Skeletal muscle satellite cell (primary cell): ENCODE measurements at regions not wholly inside any gene's neighbourhood (a gene's known extent, or its start where the extent isn't known, plus 50 kb on each side); places are given as distances from the start of the nearest gene placed in this dataset.

Experiments
- H3K27me3 ChIP-seq: 2 replicates; pipeline ENCODE4 v1.7.0; 2013; ENCODE audit warnings: low read length; ENCODE audit not compliant: control insufficient read depth, insufficient read depth
- H3K36me3 ChIP-seq: 2 replicates; pipeline ENCODE4 v1.7.0; 2013; ENCODE audit warnings: mild to moderate bottlenecking, control low read depth, low read length; ENCODE audit not compliant: insufficient read depth
- H3K4me1 ChIP-seq: 2 replicates; pipeline ENCODE4 v1.7.0; 2013; ENCODE audit warnings: low read length; ENCODE audit not compliant: control insufficient read depth, insufficient read depth
- H3K4me2 ChIP-seq: 2 replicates; pipeline ENCODE4 v1.7.0; 2013; ENCODE audit warnings: mild to moderate bottlenecking, low read length
- H3K4me3 ChIP-seq: 2 replicates; pipeline ENCODE4 v1.7.0; 2013; ENCODE audit warnings: low read length
- H3K9ac ChIP-seq: 2 replicates; pipeline ENCODE4 v1.7.0; 2013; ENCODE audit warnings: mild to moderate bottlenecking, low read depth, low read length, moderate library complexity
- H3K9me3 ChIP-seq: replicated peaks from 2 replicates; pipeline ENCODE4 v1.7.0; 2013; ENCODE audit warnings: mild to moderate bottlenecking, control low read depth, low read length

DNA sequence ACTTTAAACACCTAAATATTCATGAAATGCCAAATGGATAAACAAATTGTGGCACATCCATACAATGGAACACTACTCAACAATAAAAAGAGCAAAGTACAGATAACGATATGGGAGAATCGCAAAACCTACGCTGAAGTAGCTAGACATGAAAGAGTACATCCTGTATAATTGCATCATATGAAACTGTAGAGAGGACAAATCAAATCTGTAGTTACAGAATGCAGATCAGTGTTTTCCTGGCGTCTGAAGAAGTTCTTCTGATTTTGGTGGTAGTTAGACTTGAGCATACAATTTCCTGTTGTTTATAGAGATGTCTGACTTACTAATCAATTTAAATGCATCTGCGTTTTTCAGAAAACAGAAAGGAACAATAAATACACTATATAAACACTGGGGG lies 394.4 kb downstream of the SOCS6 start:
- H3K36me3 ChIP-seq: no peaks in the 10 kb centered on the region
- H3K9me3 ChIP-seq: no peaks in the 10 kb centered on the region
- no peak overlapping the region for H3K9ac ChIP-seq
- no peaks in the 10 kb centered on the region for H3K27me3 ChIP-seq
- H3K4me1 ChIP-seq: no peaks in the 10 kb centered on the region
- no peak overlapping the region for H3K4me3 ChIP-seq
- no peak overlapping the region for H3K4me2 ChIP-seq

DNA sequence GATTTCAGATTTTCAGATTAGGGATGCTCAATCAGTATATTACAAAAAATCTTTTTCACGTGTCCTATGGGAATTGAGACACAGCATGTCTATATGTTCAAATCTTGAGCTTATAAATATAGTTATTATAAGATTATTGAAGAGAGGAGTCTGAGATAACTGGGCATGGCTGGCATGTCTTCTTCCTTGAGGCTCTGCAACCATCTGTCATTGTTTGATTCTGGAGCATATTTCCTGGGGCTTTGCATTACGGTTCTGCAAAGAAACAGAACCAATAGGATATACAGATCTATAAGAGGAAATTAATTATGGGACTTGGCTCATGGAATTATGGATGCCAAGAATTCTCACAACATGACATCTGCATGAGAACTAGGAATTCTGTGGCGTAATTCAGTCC lies 386.1 kb downstream of the SOCS6 start:
- Histone ChIP-seq H3K27me3 (no peaks in the 10 kb centered on the region), H3K4me2 (no peak overlapping the region), H3K4me3 (no peak overlapping the region), H3K9ac (no peak overlapping the region), H3K36me3 (no peaks in the 10 kb centered on the region), H3K9me3 (peaks cover 5% of the 10 kb centered on the region), H3K4me1 (no peaks in the 10 kb centered on the region)

DNA sequence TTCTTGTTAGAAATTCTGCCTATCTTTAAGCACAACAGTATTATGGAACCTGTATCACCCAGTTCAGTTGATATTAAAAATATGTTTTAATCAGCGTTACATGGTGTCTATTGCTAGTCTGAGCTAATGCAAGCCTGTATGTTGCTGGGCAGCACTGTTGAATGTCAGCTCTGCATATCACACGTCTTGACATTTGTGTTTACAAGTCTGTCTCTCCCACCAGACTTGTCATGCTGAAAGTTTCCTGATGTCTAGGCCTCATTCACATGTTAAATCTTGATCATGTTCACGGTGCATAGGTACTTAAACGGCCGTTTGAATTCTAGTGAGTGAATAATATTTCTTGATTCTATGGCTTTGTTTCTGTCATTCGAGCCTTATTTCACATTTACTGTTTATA lies 385.0 kb downstream of the SOCS6 start:
- no peaks in the 10 kb centered on the region for H3K4me1 ChIP-seq
- H3K9me3 ChIP-seq: peaks cover 8% of the 10 kb centered on the region
- no peaks in the 10 kb centered on the region for H3K27me3 ChIP-seq
- no peak overlapping the region for H3K9ac ChIP-seq
- H3K4me3 ChIP-seq: no peak overlapping the region
- no peak overlapping the region for H3K4me2 ChIP-seq
- no peaks in the 10 kb centered on the region for H3K36me3 ChIP-seq

DNA sequence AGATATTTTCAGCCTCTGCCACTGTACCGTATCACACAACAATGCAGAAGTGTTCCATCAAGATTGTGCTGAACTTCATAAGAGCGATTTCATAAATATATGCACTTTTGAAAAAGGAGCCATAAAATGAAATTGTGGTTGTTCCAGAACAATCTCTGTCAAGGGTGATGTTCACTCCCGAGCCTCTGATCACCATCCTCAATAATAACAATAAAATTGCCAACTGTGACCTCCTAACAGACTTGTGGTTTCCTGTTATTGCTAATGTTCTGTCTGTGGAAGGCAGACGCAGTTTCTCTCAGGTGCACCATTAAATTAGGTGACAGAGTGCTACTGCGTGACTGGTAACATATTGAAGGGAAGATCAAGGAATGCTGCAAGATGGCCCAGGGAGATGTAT lies 383.7 kb downstream of the SOCS6 start:
- Histone ChIP-seq H3K27me3 (no peaks in the 10 kb centered on the region), H3K4me2 (no peak overlapping the region), H3K4me3 (no peak overlapping the region)

DNA sequence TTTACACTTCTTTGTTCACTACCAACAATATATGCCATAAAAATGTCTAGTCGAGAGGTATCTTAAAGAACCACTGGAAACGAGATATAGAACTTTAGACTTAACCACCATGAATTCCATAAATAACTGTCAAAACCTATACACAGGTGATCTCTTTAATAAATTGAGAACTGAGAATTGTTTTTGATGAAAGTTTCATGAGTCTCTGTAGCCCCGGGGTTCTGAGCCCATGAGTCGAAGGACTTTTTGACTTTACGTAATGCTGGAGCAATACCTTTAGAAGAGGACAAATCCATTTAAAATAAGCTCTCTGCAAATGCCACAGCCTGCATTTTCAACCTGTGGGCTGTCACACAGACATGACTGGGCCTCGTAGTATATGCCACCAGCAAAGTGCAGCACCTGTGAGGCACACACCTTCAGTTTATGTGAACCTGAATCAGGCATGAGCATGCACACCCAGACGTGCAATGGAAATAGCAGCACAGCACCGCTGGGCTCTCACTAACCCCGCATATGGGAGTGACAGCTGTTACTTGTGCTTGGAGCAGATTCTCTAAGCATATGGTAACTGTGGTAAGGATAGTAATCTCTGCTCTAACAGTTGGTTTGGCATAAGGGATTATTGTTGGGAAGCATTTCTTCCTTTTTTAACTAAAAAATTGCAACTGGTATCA lies 383.2 kb downstream of the SOCS6 start:
- H3K4me1 ChIP-seq: no peaks in the 10 kb centered on the region
- H3K9ac ChIP-seq: no peak overlapping the region
- peaks cover 8% of the 10 kb centered on the region for H3K9me3 ChIP-seq
- no peak overlapping the region for H3K4me2 ChIP-seq
- H3K4me3 ChIP-seq: no peak overlapping the region
- no peaks in the 10 kb centered on the region for H3K27me3 ChIP-seq
- no peaks in the 10 kb centered on the region for H3K36me3 ChIP-seq

More for the DNA sequence above, 383.7 kb downstream of the SOCS6 start:
- Histone ChIP-seq H3K4me1 (no peaks in the 10 kb centered on the region), H3K9me3 (peaks cover 8% of the 10 kb centered on the region), H3K9ac (no peak overlapping the region), H3K36me3 (no peaks in the 10 kb centered on the region)

DNA sequence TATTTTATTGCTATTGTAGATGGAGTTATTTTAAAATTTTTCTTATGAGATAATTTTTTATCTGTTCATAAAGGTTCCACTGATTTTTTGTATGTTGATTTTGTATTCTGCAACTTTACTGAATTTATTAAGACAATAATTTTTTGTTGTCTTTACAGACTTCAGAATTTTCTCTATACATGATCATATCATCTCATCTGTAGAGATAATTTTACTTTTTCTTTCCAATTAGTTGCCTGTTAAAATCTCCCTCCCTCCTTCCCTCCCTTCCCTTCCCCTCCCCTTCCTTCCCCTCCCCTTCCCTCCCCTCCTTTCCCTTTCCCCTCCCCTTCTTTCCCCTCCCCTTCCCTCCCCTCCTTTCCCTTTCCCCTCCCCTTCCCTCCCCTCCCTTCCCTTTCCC lies 378.1 kb downstream of the SOCS6 start:
- Histone ChIP-seq H3K9me3 (peaks cover 8% of the 10 kb centered on the region), H3K9ac (no peak overlapping the region), H3K4me3 (no peak overlapping the region), H3K27me3 (no peaks in the 10 kb centered on the region), H3K4me1 (no peaks in the 10 kb centered on the region), H3K4me2 (no peak overlapping the region), H3K36me3 (no peaks in the 10 kb centered on the region)

DNA sequence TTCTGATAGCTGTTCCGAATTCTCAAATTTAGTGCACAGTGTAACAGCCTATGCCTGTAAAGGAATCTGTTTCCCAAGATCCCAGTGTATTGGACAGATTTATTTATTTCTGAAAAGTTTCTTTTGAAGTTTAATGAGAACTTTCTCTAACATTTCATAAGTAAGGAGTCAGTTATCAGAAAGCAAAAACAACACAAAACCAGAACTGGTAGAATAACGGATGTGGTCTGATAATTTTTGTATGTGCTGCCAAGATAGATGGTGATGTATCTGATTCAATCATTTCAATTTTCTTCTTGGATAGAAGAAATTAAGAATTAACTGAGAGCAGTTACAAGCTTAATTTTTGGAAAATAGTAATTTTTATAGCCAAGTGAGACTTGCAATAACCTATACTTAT lies 374.3 kb downstream of the SOCS6 start:
- Histone ChIP-seq H3K36me3 (no peaks in the 10 kb centered on the region), H3K27me3 (no peaks in the 10 kb centered on the region), H3K4me2 (no peak overlapping the region), H3K9ac (no peak overlapping the region), H3K9me3 (peaks cover 6% of the 10 kb centered on the region), H3K4me3 (no peak overlapping the region), H3K4me1 (no peaks in the 10 kb centered on the region)

DNA sequence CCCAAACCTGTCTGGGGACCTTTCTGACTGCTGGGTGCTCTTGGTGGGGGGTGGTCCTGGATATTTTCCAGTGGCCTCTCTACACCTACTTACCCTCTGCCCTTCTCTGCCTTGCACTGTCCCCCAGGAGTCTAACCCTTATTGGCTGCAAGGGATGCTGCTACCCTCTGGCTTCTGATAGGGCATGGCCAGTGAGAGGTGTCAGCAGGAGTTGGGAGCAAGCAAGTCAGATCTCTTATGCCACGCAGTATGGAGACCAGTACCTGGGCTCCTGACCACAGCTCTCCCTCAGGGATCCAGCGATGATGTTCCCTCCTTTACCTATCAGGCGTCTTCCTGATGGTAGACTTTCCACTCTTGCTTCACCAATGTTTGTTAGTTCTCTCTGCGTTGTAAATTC lies 373.7 kb downstream of the SOCS6 start:
- Histone ChIP-seq H3K4me1 (no peaks in the 10 kb centered on the region), H3K4me2 (no peak overlapping the region), H3K4me3 (no peak overlapping the region), H3K9me3 (peaks cover 6% of the 10 kb centered on the region), H3K27me3 (no peaks in the 10 kb centered on the region), H3K9ac (no peak overlapping the region), H3K36me3 (no peaks in the 10 kb centered on the region)

DNA sequence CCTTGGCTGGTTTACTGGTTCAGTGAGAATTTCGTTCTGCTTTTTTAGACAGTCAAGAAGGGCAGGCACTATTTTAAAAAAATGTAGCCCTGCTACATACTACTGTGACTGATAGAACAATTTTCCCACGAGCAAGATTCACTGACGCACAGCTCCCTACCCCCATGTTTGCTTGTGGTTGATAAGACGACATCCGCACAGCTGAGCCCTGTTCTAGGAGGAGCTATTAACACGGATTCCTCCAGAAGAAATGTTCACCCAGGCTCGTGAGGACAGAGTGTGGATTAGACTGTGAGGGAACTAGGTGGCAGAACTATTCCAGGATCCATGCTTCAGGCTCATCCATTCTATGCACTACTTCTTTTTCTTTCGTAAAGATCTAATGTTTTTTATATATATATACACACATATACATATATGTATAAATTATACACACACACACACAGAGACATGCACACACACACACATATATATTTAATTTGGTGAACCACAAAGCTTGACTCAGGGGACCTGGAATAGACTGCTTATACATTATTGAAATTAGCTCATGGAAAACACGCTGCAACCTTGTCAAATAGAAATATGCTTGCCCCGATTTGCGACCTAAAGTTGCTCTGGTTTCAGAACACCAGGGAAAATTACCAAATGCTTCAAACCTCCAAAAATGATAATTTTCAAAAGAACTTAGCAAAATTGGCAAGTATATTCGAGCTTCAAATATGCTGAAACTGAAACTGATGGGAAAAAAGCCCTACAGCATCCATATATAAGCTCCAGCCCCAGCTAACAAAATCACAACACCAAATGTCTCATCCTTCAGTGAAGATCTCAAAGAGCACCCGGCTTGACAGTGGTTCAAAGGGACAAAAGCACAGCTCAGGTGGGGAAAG lies 370.4 kb downstream of the SOCS6 start:
- Histone ChIP-seq H3K9ac (no peak overlapping the region), H3K27me3 (no peaks in the 10 kb centered on the region), H3K4me1 (no peaks in the 10 kb centered on the region), H3K36me3 (no peaks in the 10 kb centered on the region), H3K4me3 (no peak overlapping the region), H3K9me3 (peaks cover 6% of the 10 kb centered on the region), H3K4me2 (no peak overlapping the region)

DNA sequence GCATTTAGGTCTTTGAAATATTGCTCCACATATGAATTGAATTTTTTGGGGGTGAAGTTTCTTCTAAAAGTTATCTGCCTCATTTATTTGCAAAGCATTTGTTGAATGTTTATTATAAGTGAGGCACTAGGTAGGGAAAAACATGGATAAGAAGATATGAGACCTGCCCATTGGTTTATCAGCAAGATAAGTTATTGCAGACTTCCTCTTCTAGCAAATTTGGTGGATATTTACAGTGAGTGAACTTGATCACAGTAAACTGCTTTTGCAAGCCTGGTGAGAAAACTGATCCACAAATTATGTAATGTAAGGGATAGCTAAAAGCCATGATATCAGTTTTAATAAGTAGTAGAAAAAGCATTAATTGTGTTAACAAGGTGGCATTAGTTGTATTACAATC lies 364.8 kb downstream of the SOCS6 start:
- Histone ChIP-seq H3K9me3 (no peaks in the 10 kb centered on the region), H3K4me3 (no peak overlapping the region), H3K36me3 (no peaks in the 10 kb centered on the region), H3K27me3 (no peaks in the 10 kb centered on the region), H3K4me1 (no peaks in the 10 kb centered on the region), H3K4me2 (no peak overlapping the region), H3K9ac (no peak overlapping the region)

DNA sequence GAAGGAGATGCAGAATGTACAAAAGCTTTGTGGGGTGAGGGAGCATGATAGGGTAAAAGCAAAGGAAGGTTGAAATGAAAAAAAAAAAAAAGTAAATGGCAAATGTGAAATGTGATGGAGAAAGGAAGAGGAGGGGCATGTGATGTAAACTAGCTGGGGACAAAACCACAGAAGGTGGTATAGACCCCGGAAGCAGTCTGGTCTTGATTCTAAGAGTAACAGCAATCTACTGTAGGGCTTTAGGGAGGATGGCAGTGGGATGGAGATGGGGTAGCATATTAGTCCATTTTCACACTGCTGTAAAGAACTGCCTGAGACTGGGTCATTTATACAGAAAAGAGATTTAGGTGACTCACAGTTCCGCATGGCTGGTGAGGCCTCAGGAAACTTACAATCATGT lies 362.0 kb downstream of the SOCS6 start:
- H3K4me2 ChIP-seq: no peak overlapping the region
- H3K9me3 ChIP-seq: no peaks in the 10 kb centered on the region
- no peak overlapping the region for H3K9ac ChIP-seq
- no peaks in the 10 kb centered on the region for H3K4me1 ChIP-seq
- no peaks in the 10 kb centered on the region for H3K36me3 ChIP-seq
- H3K4me3 ChIP-seq: no peak overlapping the region
- H3K27me3 ChIP-seq: no peaks in the 10 kb centered on the region

DNA sequence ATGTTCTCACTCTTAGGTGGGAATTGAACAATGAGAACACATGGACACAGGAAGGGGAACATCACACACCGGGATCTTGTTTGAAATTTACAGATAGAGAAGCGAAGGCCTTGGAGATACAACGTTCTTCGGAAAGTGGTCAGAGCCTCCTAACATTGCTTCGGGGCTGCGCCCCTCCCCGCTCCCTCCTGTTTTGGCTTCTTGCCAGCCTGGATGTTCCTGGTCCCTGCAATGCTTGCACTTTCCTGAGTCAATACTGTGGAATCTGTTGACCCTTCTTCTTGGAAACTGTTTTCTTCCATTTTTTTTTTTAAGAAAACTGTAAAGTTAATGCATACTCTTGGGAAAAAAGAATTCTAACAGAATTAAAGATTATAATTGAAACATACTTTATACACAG lies 360.8 kb downstream of the SOCS6 start:
- H3K27me3 ChIP-seq: no peaks in the 10 kb centered on the region
- no peaks in the 10 kb centered on the region for H3K9me3 ChIP-seq
- H3K9ac ChIP-seq: no peak overlapping the region
- H3K4me2 ChIP-seq: no peak overlapping the region
- no peak overlapping the region for H3K4me3 ChIP-seq
- no peaks in the 10 kb centered on the region for H3K36me3 ChIP-seq
- no peaks in the 10 kb centered on the region for H3K4me1 ChIP-seq
